ENCODE measurements at regions not wholly inside any gene's neighbourhood (a gene's known extent, or its start where the extent isn't known, plus 50 kb on each side); places are given as distances from the start of the nearest gene placed in this dataset.

GRCh38 chr2:16007167-16007934, 67.0 kb downstream of the MYCN start:
- Histone ChIP-seq H3K9me1 (ENCODE audit: insufficient read depth, low read length) (no peaks in the 10 kb centered on the region), H3K14ac (replicated peaks; ENCODE audit: low read depth, low read length) (no peak overlapping the region), H2AFZ (replicated peaks; ENCODE audit: low read length, poor library complexity) (no peak overlapping the region), H3K18ac (ENCODE audit: low read depth, low read length) (no peak overlapping the region), H2BK5ac (ENCODE audit: low read depth, low read length, poor library complexity, severe bottlenecking) (no peak overlapping the region), H4K8ac (ENCODE audit: low read depth in 2 of 2, low read length in 2 of 2) (no peak overlapping the region), H3K4me2 (ENCODE audit: low read depth, low read length) (no peak overlapping the region), H4K91ac (ENCODE audit: insufficient read depth, low read depth, low read length) (no peak overlapping the region), H2BK120ac (ENCODE audit: low read depth, low read length) (no peak overlapping the region), H4K20me1 (ENCODE audit: insufficient read depth, low read length) (no peaks in the 10 kb centered on the region), H2AK5ac (ENCODE audit: low read depth, low read length) (no peak overlapping the region), H3K9ac (ENCODE audit: low read depth, low read length) (no peak overlapping the region), H3K4me3 (ENCODE audit: insufficient read depth, low read depth, low read length) (no peak overlapping the region), H3K56ac (ENCODE audit: extremely low read depth, insufficient read depth, low read length) (no peak overlapping the region), H3K27ac (ENCODE audit: insufficient read depth, low read length) (no peak overlapping the region), H3K4me1 (ENCODE audit: control insufficient read depth, insufficient read depth, low read length) (no peaks in the 10 kb centered on the region), H2BK20ac (ENCODE audit: low read depth, low read length) (no peak overlapping the region), H3K36me3 (ENCODE audit: control insufficient read depth, insufficient read depth, low read length) (no peaks in the 10 kb centered on the region), H3K9me3 (ENCODE audit: control insufficient read depth, insufficient read depth, low read length) (peaks cover 29% of the 10 kb centered on the region), H2BK15ac (ENCODE audit: low read depth, low read length) (no peak overlapping the region), H3K27me3 (ENCODE audit: control insufficient read depth, insufficient read depth, low read length) (no peaks in the 10 kb centered on the region), H3K4ac (ENCODE audit: low read depth, low read length) (no peak overlapping the region), H3K79me1 (ENCODE audit: low read depth in 1 of 2, low read length in 2 of 2) (no peaks in the 10 kb centered on the region), H2AK9ac (replicated peaks; ENCODE audit: low read depth, low read length, poor library complexity) (no peak overlapping the region), H4K5ac (ENCODE audit: low read depth, low read length) (no peak overlapping the region), H3K23ac (ENCODE audit: low read depth, low read length) (no peak overlapping the region)
- POLR2A ChIA-PET (ENCODE audit: unreplicated experiment): no interaction called here
- TF ChIP-seq RAD21 (IDR thresholded peaks at IDR 0.05; ENCODE audit: low read length): no peak
- no peak for TF ChIP-seq CEBPB (IDR thresholded peaks at IDR 0.05; ENCODE audit: low read depth, low read length)
- TF ChIP-seq ELK1 (IDR thresholded peaks at IDR 0.05; ENCODE audit: borderline replicate concordance, low read depth, low read length): no peak
- no peak for TF ChIP-seq FOS (IDR thresholded peaks at IDR 0.05; ENCODE audit: low read depth, low read length)
- TF ChIP-seq RCOR1 (IDR thresholded peaks at IDR 0.05; ENCODE audit: insufficient replicate concordance, low read length): no peak
- TF ChIP-seq SMC3 (IDR thresholded peaks at IDR 0.05; ENCODE audit: low read depth, low read length): no peak
- TF ChIP-seq USF2 (IDR thresholded peaks at IDR 0.05; ENCODE audit: low read depth, low read length): no peak
- no peak for TF ChIP-seq MAZ (IDR thresholded peaks at IDR 0.05; ENCODE audit: borderline replicate concordance, low read depth, low read length)
- TF ChIP-seq RFX5 (IDR thresholded peaks at IDR 0.05; ENCODE audit: low read depth, low read length): no peak
- no peak for TF ChIP-seq BHLHE40 (IDR thresholded peaks at IDR 0.05; ENCODE audit: low read depth, low read length)
- TF ChIP-seq CTCF (conservative IDR thresholded peaks at IDR 0.05; ENCODE audit: low read depth, low read length): no peak
- TF ChIP-seq NFE2L2 (IDR thresholded peaks at IDR 0.05; ENCODE audit: low read depth, low read length): no peak
- TF ChIP-seq MAFK (IDR thresholded peaks at IDR 0.05; ENCODE audit: low read depth, low read length): no peak
- TF ChIP-seq CHD1 (IDR thresholded peaks at IDR 0.05; ENCODE audit: low read depth, low read length): no peak
- no peak for TF ChIP-seq MXI1 (IDR thresholded peaks at IDR 0.05; ENCODE audit: borderline replicate concordance, low read depth, low read length)
- TF ChIP-seq POLR2A (IDR thresholded peaks at IDR 0.05; ENCODE audit: low read depth, low read length): no peak
- 60% methylated on average over 1 of the region's 6 CpGs; no CpG with 5 or more reads in 1 of the 2 experiments for WGBS, 2 experiments (ENCODE audit: extremely low coverage in 2 of 2, insufficient read length in 1 of 2)
- ATAC-seq (ENCODE audit: low read depth): no peak
- intact Hi-C loops (cut with micrococcal nuclease): no loop called here
- BruUV-seq (replicated peaks): no TSS peak
- in situ Hi-C loops (cut with MboI; ENCODE audit: low sequenced_read_pairs): no loop called here
- CTCF ChIA-PET: no interaction called here
- no peak for DNase-seq
- dilution Hi-C loops (cut with HindIII; ENCODE audit: low sequenced_read_pairs, unreplicated experiment): no loop called here

All from IMR-90 (cell line).